A673 (cell line): ENCODE measurements at regions not wholly inside any gene's neighbourhood (a gene's known extent, or its start where the extent isn't known, plus 50 kb on each side); places are given as distances from the start of the nearest gene placed in this dataset.
"Not testable (repeated sequence)": the region's sequence is repeated elsewhere in the genome, so short reads cannot be mapped to it uniquely, and the experiment has no call there.

Source experiments
- BruUV-seq: library from RNA; stranded (reverse); fragments of 400-500 nt; replicated peaks from 2 replicates; lab custom pipeline; 2021; lab: Mats Ljungman, UMichigan
- CTCF ChIA-PET: fragments of 300-600 bp; sonication (Branson Sonifier 250); formaldehyde crosslinking; loops from one replicate; lab custom pipeline; 2022; ENCODE audit warnings: antibody characterized with exemption; lab: Charles Lee
- POLR2A ChIA-PET: fragments of 300-600 bp; sonication (Branson Sonifier 250); formaldehyde crosslinking; loops from one replicate; lab custom pipeline; 2022; ENCODE audit warnings: antibody characterized with exemption; ENCODE audit not compliant: low non-redundant PET; lab: Charles Lee
- DNase-seq: peaks from one replicate; pipeline ENCODE4 v3.0.0-alpha.2; 2015; ENCODE audit warnings: low spot score
- H3K27ac ChIP-seq: fragments of 200-600 bp; sonication (generic); 2 replicates; pipeline ENCODE4 v1.5.1; 2016; ENCODE audit warnings: mixed run types, low read depth, mild to moderate bottlenecking, mixed read lengths, antibody characterized with exemption, low read length; ENCODE audit not compliant: poor library complexity, severe bottlenecking
- H3K27me3 ChIP-seq: fragments of 200-600 bp; sonication (generic); replicated peaks from 2 replicates; pipeline ENCODE4 v1.6.1; 2017; ENCODE audit warnings: mixed run types, low read depth, mild to moderate bottlenecking, mixed read lengths, antibody characterized with exemption, low read length; ENCODE audit not compliant: insufficient read depth, poor library complexity
- H3K36me3 ChIP-seq: fragments of 200-600 bp; sonication (generic); 2 replicates; pipeline ENCODE4 v1.6.1; 2016; ENCODE audit warnings: mixed run types, mild to moderate bottlenecking, mixed read lengths, antibody characterized with exemption, low read length; ENCODE audit not compliant: insufficient read depth, poor library complexity, severe bottlenecking
- H3K4me1 ChIP-seq: fragments of 200-600 bp; sonication (generic); 2 replicates; pipeline ENCODE4 v1.6.1; 2017; ENCODE audit warnings: mixed run types, mild to moderate bottlenecking, mixed read lengths, antibody characterized with exemption, low read length; ENCODE audit not compliant: insufficient read depth, poor library complexity, severe bottlenecking
- H3K4me3 ChIP-seq: fragments of 200-600 bp; sonication (generic); 2 replicates; pipeline ENCODE4 v1.5.1; 2016; ENCODE audit warnings: low read depth, mixed run types, mild to moderate bottlenecking, mixed read lengths, low read length; ENCODE audit not compliant: poor library complexity, severe bottlenecking
- H3K9me3 ChIP-seq: fragments of 200-600 bp; sonication (generic); 2 replicates; pipeline ENCODE4 v1.6.1; 2016; ENCODE audit warnings: mixed run types, low read depth, mild to moderate bottlenecking, mixed read lengths, antibody characterized with exemption, low read length; ENCODE audit not compliant: poor library complexity, severe bottlenecking
- CTCF ChIP-seq: fragments of 300-800, 200-600 bp; sonication (generic); conservative IDR thresholded peaks from 2 replicates; pipeline ENCODE4 v1.5.1; 2017; ENCODE audit warnings: low read depth, mild to moderate bottlenecking, antibody characterized with exemption, low read length, moderate library complexity, mixed read lengths
- EZH2 ChIP-seq: fragments of 200-600 bp; sonication (generic); IDR thresholded peaks from 2 replicates; pipeline ENCODE4 v1.6.1; 2017; ENCODE audit warnings: borderline replicate concordance, low read depth, mild to moderate bottlenecking, mixed read lengths, antibody characterized with exemption, low read length; ENCODE audit not compliant: poor library complexity, severe bottlenecking
- intact Hi-C: fragments of 100-400 bp; cut with micrococcal nuclease; formaldehyde crosslinking; loops from one replicate; pipeline ENCODE4 v1.10.0; 2022; ENCODE audit not compliant: unreplicated experiment

- Histone ChIP-seq H3K27ac (no peak overlapping the region), H3K4me3 (no peak overlapping the region), H3K4me1 (no peaks in the 10 kb centered on the region), H3K27me3 (no peaks in the 10 kb centered on the region), H3K36me3 (no peaks in the 10 kb centered on the region), H3K9me3 (no peaks in the 10 kb centered on the region)
- POLR2A ChIA-PET = interaction anchor here (0.6 kb wide), 1 partner anchor 13 kb away, joined by 3 read pairs; no protein-coding TSS in a partner anchor
- CTCF ChIA-PET = no interaction called here
- intact Hi-C loops = no loop called here
- DNase-seq = no peak
- BruUV-seq = no TSS peak
- no peak for TF ChIP-seq CTCF
- no peak for TF ChIP-seq EZH2
Measured at GRCh38 chr11:8773916-8774539, 91.4 kb downstream of the RPL27A start.

GRCh38 chr11:8774916-8775315 is 92.3 kb downstream of the RPL27A start:
- BruUV-seq, H3K4me3 ChIP-seq, POLR2A ChIA-PET, H3K36me3 ChIP-seq, H3K27ac ChIP-seq, H3K27me3 ChIP-seq, CTCF ChIA-PET, DNase-seq, intact Hi-C loops, H3K9me3 ChIP-seq, H3K4me1 ChIP-seq: not testable (repeated sequence)

DNA sequence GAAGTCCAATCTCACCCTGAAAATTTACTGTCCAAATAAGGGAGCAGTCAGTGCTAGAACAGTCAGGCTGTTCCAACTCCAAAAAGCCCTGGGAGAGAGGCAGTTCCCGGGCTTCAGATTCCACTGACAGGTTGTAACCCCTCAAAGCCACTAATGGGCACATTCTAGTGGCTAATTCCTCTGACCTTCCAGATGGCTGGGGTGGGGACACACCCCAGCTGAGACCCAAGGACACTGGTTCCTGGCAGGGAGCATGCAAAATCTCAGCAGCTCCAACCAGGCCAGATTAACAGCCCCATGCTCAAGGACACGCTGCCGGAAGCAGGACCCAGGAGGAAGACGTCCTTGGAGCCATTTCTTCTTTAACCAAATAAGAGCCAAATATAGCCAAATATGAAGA is 92.7 kb downstream of the RPL27A start:
- BruUV-seq = no TSS peak
- intact Hi-C loops = no loop called here

More for the DNA sequence above, 92.7 kb downstream of the RPL27A start:
- no peak for DNase-seq
- Histone ChIP-seq H3K4me3 (no peak overlapping the region), H3K36me3 (no peaks in the 10 kb centered on the region), H3K4me1 (no peaks in the 10 kb centered on the region), H3K9me3 (no peaks in the 10 kb centered on the region), H3K27me3 (no peaks in the 10 kb centered on the region), H3K27ac (no peak overlapping the region)
- CTCF ChIA-PET = no interaction called here
- POLR2A ChIA-PET = no interaction called here
- TF ChIP-seq CTCF = no peak
